K562 (cell line): ENCODE measurements at regions not wholly inside any gene's neighbourhood (a gene's known extent, or its start where the extent isn't known, plus 50 kb on each side); places are given as distances from the start of the nearest gene placed in this dataset.

ENCODE experiments used
- E2F4 ChIP-seq: sonication (generic); formaldehyde crosslinking; IDR thresholded peaks from 2 replicates; pipeline ENCODE4 v1.8.0; 2022; ENCODE audit warnings: mild to moderate bottlenecking, low read depth, missing genetic modification reagents
- ELF2 ChIP-seq: fragments of 250-450 bp; sonication (Bioruptor Pico); IDR thresholded peaks from 2 replicates; pipeline ENCODE4 v1.5.0; 2021; ENCODE audit warnings: mild to moderate bottlenecking
- GTF2F1 ChIP-seq: IDR thresholded peaks from 2 replicates; pipeline ENCODE4 v1.6.1; 2011; ENCODE audit warnings: low read depth, low read length, improper control_type of control experiment
- GTF3C2 ChIP-seq: IDR thresholded peaks from 3 replicates; pipeline ENCODE4 v1.6.1; 2011; ENCODE audit warnings: borderline replicate concordance, mild to moderate bottlenecking, moderate library complexity; ENCODE audit not compliant: insufficient read length; ENCODE audit errors: extremely low read depth
- HDAC2 ChIP-seq: fragments of 450-650 bp; IDR thresholded peaks from 2 replicates; pipeline ENCODE4 v1.6.1; 2016; ENCODE audit warnings: mild to moderate bottlenecking
- HMGXB4 ChIP-seq: sonication (generic); formaldehyde crosslinking; IDR thresholded peaks from 2 replicates; pipeline ENCODE4 v1.8.1; 2023; ENCODE audit warnings: mild to moderate bottlenecking, missing genetic modification reagents
- MAFG ChIP-seq: fragments of 450-650 bp; conservative IDR thresholded peaks from 2 replicates; pipeline ENCODE4 v1.6.1; 2016; ENCODE audit warnings: missing genetic modification characterization, missing compliant biosample characterization
- NCOA4 ChIP-seq: fragments of 450-650 bp; IDR thresholded peaks from 2 replicates; pipeline ENCODE4 v1.6.1; 2018; ENCODE audit warnings: mild to moderate bottlenecking; ENCODE audit not compliant: partially characterized antibody
- NCOR1 ChIP-seq: fragments of 450-650 bp; IDR thresholded peaks from 2 replicates; pipeline ENCODE4 v1.6.1; 2016; ENCODE audit warnings: mild to moderate bottlenecking, moderate library complexity
- NR4A1 ChIP-seq, 2 experiments: fragments of 250-450 bp in 1 of 2; fragments of 450-650 bp in 1 of 2; sonication (Bioruptor Pico) in 1 of 2; IDR thresholded peaks; 2 replicates each; pipeline versions ENCODE4 v1.4.0 to v1.6.1; 2016 to 2020; ENCODE audit warnings: mild to moderate bottlenecking in 2 of 2, missing compliant biosample characterization in 1 of 2, missing genetic modification characterization in 1 of 2, moderate library complexity in 1 of 2
- PBX2 ChIP-seq, 2 experiments: IDR thresholded peaks in 1 of 2; conservative IDR thresholded peaks in 1 of 2; 2 replicates each; pipeline ENCODE4 v1.6.1; 2016; ENCODE audit warnings: low read depth in 2 of 2, mild to moderate bottlenecking in 1 of 2, missing compliant biosample characterization in 1 of 2, missing genetic modification characterization in 1 of 2, moderate library complexity in 1 of 2
- RBM39 ChIP-seq: fragments of 200-400 bp; formaldehyde crosslinking; optimal IDR thresholded peaks from 2 replicates; pipeline ENCODE3; 2018; ENCODE audit warnings: low read depth, low read length
- SMC3 ChIP-seq: conservative IDR thresholded peaks from 2 replicates; pipeline ENCODE4 v1.6.1; 2011; ENCODE audit warnings: low read depth, low read length, improper control_type of control experiment; ENCODE audit not compliant: insufficient read depth
- ZBTB7A ChIP-seq: IDR thresholded peaks from 2 replicates; pipeline ENCODE4 v1.6.1; 2011; ENCODE audit warnings: low read depth, mild to moderate bottlenecking, low read length, moderate library complexity, borderline replicate concordance; ENCODE audit not compliant: control insufficient read depth
- ZNF12 ChIP-seq: sonication (generic); formaldehyde crosslinking; IDR thresholded peaks from 2 replicates; pipeline ENCODE4 v1.4.0; 2020; ENCODE audit warnings: mild to moderate bottlenecking, missing genetic modification reagents
- ZNF644 ChIP-seq: fragments of 200-800 bp; sonication (Bioruptor generic); IDR thresholded peaks from 2 replicates; pipeline ENCODE4 v1.6.1; 2016; ENCODE audit warnings: low read depth, missing genetic modification characterization, missing compliant biosample characterization
- ZSCAN29 ChIP-seq: fragments of 450-650 bp; IDR thresholded peaks from 2 replicates; pipeline ENCODE4 v1.6.1; 2017

- TF ChIP-seq GTF3C2 (no peak), E2F4 (no peak), ZNF12 (no peak), PBX2 (CRISPR knock-in tag; IDR thresholded peaks at IDR 0.05; ENCODE audit: low read depth) (no peak), PBX2 (tag; conservative IDR thresholded peaks at IDR 0.05; ENCODE audit: low read depth) (no peak; the same call in 1 of the 2 replicates), ZBTB7A (peak; percentile 51), RBM39 (no peak), ELF2 (CRISPR knock-in tag) (no peak), SMC3 (0 out of 2 replicates have a peak, but pooled peaks have one; percentile 19), MAFG (tag) (no peak), NCOA4 (no peak), ZSCAN29 (no peak), NCOR1 (peak; percentile 55; the same call in 1 of the 2 replicates), HDAC2 (peak; percentile 81), NR4A1 (CRISPR knock-in tag; IDR thresholded peaks at IDR 0.05) (no peak), NR4A1 (tag; IDR thresholded peaks at IDR 0.05) (0 out of 2 replicates have a peak, but pooled peaks have one; percentile 54), GTF2F1 (no peak), HMGXB4 (CRISPR knock-in tag) (no peak), ZNF644 (tag) (no peak)
These were observed 84.0 kb upstream of the ZNF217 start (continued) for GRCh38 chr20:53677447-53678314.
